GM23248 (cell line): ENCODE measurements at regions not wholly inside any gene's neighbourhood (a gene's known extent, or its start where the extent isn't known, plus 50 kb on each side); places are given as distances from the start of the nearest gene placed in this dataset.

Experiments
- EZH2 ChIP-seq: fragments of 200-600 bp; sonication (generic); IDR thresholded peaks from 2 replicates; pipeline ENCODE4 v1.6.1; 2018; ENCODE audit warnings: antibody characterized with exemption, mild to moderate bottlenecking; ENCODE audit not compliant: insufficient read depth, poor library complexity, severe bottlenecking
- EZH2phosphoT487 ChIP-seq: fragments of 200-600 bp; sonication (generic); IDR thresholded peaks from 2 replicates; pipeline ENCODE4 v1.6.1; 2018; ENCODE audit warnings: antibody characterized with exemption, moderate library complexity, mild to moderate bottlenecking, low read depth; ENCODE audit not compliant: insufficient read depth

DNA sequence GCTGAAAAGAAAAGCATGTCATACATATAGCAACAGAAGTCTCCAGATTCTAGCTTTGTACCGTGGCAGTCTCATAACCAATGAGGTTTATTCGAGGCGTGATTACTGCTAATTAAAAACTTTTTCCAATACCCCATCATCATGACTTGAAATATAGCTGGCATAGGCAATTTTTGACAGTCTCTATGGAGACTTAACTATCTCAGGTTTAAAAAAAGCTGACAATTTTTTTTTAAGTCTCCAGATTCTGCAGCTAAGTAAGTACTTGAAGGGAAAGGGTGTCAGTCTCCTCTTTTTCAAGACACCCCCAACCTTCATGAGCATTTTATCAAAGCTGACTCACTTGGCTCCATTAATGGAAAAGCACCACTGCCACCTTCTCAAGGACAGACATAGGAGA is 126.3 kb upstream of the RXFP1 start:
- TF ChIP-seq EZH2phosphoT487, result no peak
- TF ChIP-seq EZH2, result no peak
